Esophagus (tissue), 2 donors: ENCODE measurements at regions not wholly inside any gene's neighbourhood (a gene's known extent, or its start where the extent isn't known, plus 50 kb on each side); places are given as distances from the start of the nearest gene placed in this dataset.

Source experiments
- H3K27ac ChIP-seq, 2 donors: one replicate each; pipeline ENCODE4 v1.5.1; 2013; ENCODE audit warnings: low read depth in 2 of 2, mild to moderate bottlenecking in 2 of 2, inconsistent platforms in 1 of 2, low read length in 1 of 2, moderate library complexity in 1 of 2
- H3K27me3 ChIP-seq, 2 donors: one replicate each; pipeline ENCODE4 v1.6.1; 2013; ENCODE audit warnings: low read length in 2 of 2, control low read depth in 1 of 2, mild to moderate bottlenecking in 1 of 2; ENCODE audit not compliant: insufficient read depth in 2 of 2, control insufficient read depth in 1 of 2
- H3K36me3 ChIP-seq, 2 donors: one replicate each; pipeline ENCODE4 v1.6.1; 2013; ENCODE audit warnings: low read length in 1 of 2; ENCODE audit not compliant: control insufficient read depth in 2 of 2, insufficient read depth in 2 of 2
- H3K4me1 ChIP-seq, 2 donors: one replicate each; pipeline ENCODE4 v1.6.1; 2013; ENCODE audit warnings: low read length in 1 of 2; ENCODE audit not compliant: control insufficient read depth in 2 of 2, insufficient read depth in 2 of 2
- H3K4me3 ChIP-seq, 2 donors: one replicate each; pipeline ENCODE4 v1.5.1; 2013; ENCODE audit warnings: low read length in 2 of 2, mild to moderate bottlenecking in 2 of 2, low read depth in 1 of 2, moderate library complexity in 1 of 2
- H3K9me3 ChIP-seq, 2 donors: one replicate each; pipeline ENCODE4 v1.6.1; 2013; ENCODE audit warnings: mild to moderate bottlenecking in 2 of 2, low read depth in 1 of 2, low read length in 1 of 2, moderate library complexity in 1 of 2; ENCODE audit not compliant: control insufficient read depth in 2 of 2, insufficient read depth in 1 of 2
- WGBS, 2 donors: extraction: QIAGEN DNeasy Blood & Tissue Kit; methylation state at CpG; one replicate each; pipeline ENCODE4 v1.1.7; 2013; 5-methylcytosine and 5-hydroxymethylcytosine counted together
- donor health status: healthy with polysubstance abuse.
- donor health status: Bipolar disorder and iron deficiency.

- H3K36me3 ChIP-seq, result no peaks in the 10 kb centered on the region
- 90 to 94% methylated on average over 5 of the region's 5 CpGs for WGBS, 2 donors
These were observed 95.6 kb upstream of the STARD13 start for GRCh38 chr13:33381180-33381579.

DNA sequence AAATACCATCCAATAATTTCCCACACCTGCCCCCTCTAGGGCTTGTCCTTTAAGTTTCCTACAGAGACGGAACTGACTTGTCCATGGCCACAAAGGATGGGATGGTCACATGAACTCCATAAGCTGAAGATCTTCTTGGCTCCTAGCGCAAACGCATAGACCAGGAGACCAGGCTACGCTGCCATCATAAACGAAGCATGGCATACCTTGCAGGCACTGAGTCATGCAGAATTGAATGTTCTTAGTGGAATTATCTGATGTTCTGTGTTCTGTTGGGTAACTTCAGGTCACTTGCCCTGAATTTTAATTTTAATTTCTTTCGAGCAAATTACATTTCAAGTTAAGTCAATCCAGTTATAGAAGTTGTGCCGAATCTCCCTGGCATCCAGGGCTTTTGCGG lies 96.4 kb upstream of the STARD13 start:
- Histone ChIP-seq H3K9me3 (no peaks in the 10 kb centered on the region), H3K4me3 (no peak overlapping the region), H3K27me3 (no peaks in the 10 kb centered on the region), H3K27ac (no peak overlapping the region), H3K36me3 (no peaks in the 10 kb centered on the region), H3K4me1 (no peaks in the 10 kb centered on the region)
- WGBS, 2 donors, result 91 to 93% methylated on average over 8 of the region's 8 CpGs

More at GRCh38 chr13:33381180-33381579, 95.6 kb upstream of the STARD13 start:
- Histone ChIP-seq H3K27me3 (no peaks in the 10 kb centered on the region), H3K9me3 (no peaks in the 10 kb centered on the region), H3K4me3 (no peak overlapping the region), H3K27ac (no peak overlapping the region), H3K4me1 (no peaks in the 10 kb centered on the region)

DNA sequence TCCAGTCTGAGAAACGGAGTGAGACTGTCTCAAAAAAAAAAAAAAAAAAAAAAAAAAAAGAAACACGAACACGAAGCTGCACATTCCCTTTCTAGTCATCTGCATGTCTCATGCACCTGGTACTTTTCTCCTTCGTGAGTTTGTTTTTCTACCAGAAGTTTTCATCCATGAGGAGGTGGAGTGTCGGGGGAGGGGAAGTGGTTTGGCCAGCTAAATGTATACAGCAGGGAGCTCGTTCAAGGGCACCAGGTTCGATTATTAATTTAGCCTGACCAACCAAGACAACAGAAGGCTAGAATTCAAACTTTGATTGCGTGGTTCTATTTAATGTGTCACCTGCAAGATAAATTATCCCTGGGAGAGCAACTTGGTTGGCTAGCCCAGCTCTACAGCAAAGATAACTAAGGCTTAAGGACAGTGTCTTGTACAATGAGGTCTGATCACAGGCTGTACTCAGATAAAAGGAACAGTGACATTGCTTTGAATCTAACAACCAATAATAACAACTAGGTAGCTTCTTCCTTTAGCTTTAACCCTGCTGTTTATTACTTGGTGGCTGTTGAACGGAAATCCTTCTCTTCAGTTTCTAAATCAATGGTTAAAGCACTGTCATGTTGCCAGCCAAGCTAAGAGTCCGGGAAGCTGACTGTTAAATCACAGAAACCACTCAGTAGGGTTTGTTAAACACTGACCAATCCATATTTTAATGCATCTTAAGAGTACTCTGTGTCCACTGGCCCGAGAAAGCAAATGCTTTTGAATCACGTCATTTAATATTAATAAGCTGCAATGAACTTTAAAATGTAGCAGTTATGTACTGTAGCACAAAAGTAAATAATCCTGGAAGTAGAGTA lies 98.4 kb upstream of the STARD13 start:
- no peak overlapping the region for H3K27ac ChIP-seq
- H3K36me3 ChIP-seq, result no peaks in the 10 kb centered on the region
- no peak overlapping the region for H3K4me3 ChIP-seq
- no peaks in the 10 kb centered on the region for H3K27me3 ChIP-seq
- H3K4me1 ChIP-seq, result peaks cover 0 to 4% of the 10 kb centered on the region in 2 donors
- WGBS, 2 donors, result 71 to 84% methylated on average over 12 of the region's 12 CpGs
- H3K9me3 ChIP-seq, result no peaks in the 10 kb centered on the region

DNA sequence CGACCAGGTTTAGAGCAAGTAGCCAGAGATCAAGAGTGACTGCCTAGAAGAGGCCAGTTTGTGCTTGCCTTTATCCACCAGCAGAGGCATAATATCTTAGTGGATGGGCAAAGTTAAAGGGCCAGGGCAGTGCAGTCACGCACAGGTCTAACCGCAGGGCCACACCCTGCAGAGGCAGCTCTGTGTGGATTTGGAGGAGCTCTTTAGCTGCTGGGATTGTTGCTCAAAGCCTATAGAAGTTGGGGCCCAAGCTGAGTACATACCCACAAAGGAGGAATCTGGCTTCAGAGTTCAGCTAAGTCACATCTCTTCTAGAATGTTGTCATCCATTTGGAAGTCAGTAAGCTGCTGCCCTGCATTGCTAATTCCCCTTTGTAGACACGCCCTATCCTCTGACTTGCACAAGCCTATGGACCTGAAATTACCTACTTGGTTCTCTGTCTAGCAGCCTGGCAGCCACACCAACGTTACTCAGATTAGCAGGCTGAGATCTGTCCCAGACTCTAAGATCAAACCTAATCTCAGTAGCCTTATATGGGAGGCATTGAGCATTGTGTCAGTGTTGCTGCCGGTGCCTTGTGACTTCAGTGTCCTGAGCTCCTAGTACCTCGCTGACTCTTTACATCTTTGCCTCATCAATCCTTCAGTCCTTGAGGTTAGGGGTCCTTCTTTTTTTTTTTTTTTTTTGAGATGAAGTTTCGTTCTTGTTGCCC lies 102.9 kb upstream of the STARD13 start:
- Histone ChIP-seq H3K27ac (peak overlapping the region; percentile 15 to 54), H3K4me3 (no peak overlapping the region), H3K9me3 (no peaks in the 10 kb centered on the region), H3K4me1 (peaks cover 0 to 4% of the 10 kb centered on the region in 2 donors), H3K36me3 (no peaks in the 10 kb centered on the region), H3K27me3 (no peaks in the 10 kb centered on the region)
- WGBS, 2 donors, result 49 to 62% methylated on average over 8 of the region's 8 CpGs

GRCh38 chr13:33392794-33393405 lies 107.3 kb upstream of the STARD13 start:
- Histone ChIP-seq H3K27ac (no peak overlapping the region), H3K9me3 (no peaks in the 10 kb centered on the region), H3K27me3 (peaks cover 0 to 2% of the 10 kb centered on the region in 2 donors), H3K36me3 (no peaks in the 10 kb centered on the region), H3K4me1 (peaks cover 0 to 4% of the 10 kb centered on the region in 2 donors), H3K4me3 (no peak overlapping the region)
- WGBS, 2 donors, result 44 to 46% methylated on average over 4 of the region's 4 CpGs

GRCh38 chr13:33394294-33394932 lies 108.9 kb upstream of the STARD13 start:
- 80 to 85% methylated on average over 3 of the region's 3 CpGs for WGBS, 2 donors
- peaks cover 0 to 4% of the 10 kb centered on the region in 2 donors for H3K27me3 ChIP-seq
- H3K4me3 ChIP-seq, result no peak overlapping the region
- no peaks in the 10 kb centered on the region for H3K36me3 ChIP-seq
- no peak overlapping the region for H3K27ac ChIP-seq
- no peaks in the 10 kb centered on the region for H3K9me3 ChIP-seq
- no peaks in the 10 kb centered on the region for H3K4me1 ChIP-seq

- peaks cover 0 to 4% of the 10 kb centered on the region in 2 donors for H3K27me3 ChIP-seq
- H3K9me3 ChIP-seq, result no peaks in the 10 kb centered on the region
- H3K36me3 ChIP-seq, result no peaks in the 10 kb centered on the region
- H3K4me3 ChIP-seq, result no peak overlapping the region
- H3K4me1 ChIP-seq, result no peaks in the 10 kb centered on the region
- H3K27ac ChIP-seq, result no peak overlapping the region
- 59 to 64% methylated on average over 4 of the region's 4 CpGs for WGBS, 2 donors
These were observed 115.7 kb upstream of the STARD13 start for GRCh38 chr13:33401238-33401637.

- no peaks in the 10 kb centered on the region for H3K9me3 ChIP-seq
- WGBS, 2 donors, result 83 to 84% methylated on average over 7 of the region's 7 CpGs
- H3K27me3 ChIP-seq, result peaks cover 0 to under 1% of the 10 kb centered on the region in 2 donors
- H3K27ac ChIP-seq, result no peak overlapping the region
- H3K4me1 ChIP-seq, result no peaks in the 10 kb centered on the region
- H3K4me3 ChIP-seq, result no peak overlapping the region
- H3K36me3 ChIP-seq, result no peaks in the 10 kb centered on the region
These were observed 117.4 kb upstream of the STARD13 start for GRCh38 chr13:33402975-33403374.

DNA sequence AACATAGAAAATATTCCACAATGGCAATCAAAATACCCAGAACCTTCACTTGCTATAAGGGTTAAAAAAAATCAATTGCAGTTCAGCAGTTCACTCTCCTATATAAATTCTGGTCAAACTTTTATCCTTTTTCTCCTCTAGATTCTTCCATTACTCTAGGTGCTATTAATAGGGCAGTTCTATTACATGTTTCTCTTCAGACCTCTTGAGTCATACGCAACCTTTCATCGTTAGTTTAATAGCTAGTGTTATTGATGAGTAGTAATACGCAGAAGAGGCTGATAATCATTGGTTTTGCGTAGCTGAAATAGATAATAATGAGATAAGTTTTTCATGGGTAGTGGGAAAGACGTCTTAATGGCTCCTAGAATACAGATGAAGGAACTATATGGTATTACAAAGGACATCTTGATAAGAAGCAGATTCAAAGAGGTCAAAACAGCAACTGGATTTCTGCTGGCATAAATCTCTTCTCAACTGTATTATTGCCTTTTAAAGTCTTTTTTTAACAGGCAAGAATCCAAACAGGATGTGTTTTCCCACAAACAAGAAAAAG lies 118.3 kb upstream of the STARD13 start:
- Histone ChIP-seq H3K36me3 (no peaks in the 10 kb centered on the region), H3K4me3 (no peak overlapping the region)
- WGBS, 2 donors, result 87 to 90% methylated on average over 5 of the region's 5 CpGs

More for the DNA sequence above, 118.3 kb upstream of the STARD13 start:
- no peaks in the 10 kb centered on the region for H3K4me1 ChIP-seq
- H3K9me3 ChIP-seq, result no peaks in the 10 kb centered on the region
- no peak overlapping the region for H3K27ac ChIP-seq
- H3K27me3 ChIP-seq, result no peaks in the 10 kb centered on the region
